CD14-positive monocyte (primary cell): ENCODE measurements at regions not wholly inside any gene's neighbourhood (a gene's known extent, or its start where the extent isn't known, plus 50 kb on each side); places are given as distances from the start of the nearest gene placed in this dataset.

Experiments used
- DNase-seq, 3 donors: peaks; one replicate each; pipeline ENCODE4 v3.0.0-alpha.2; 2011 to 2022
- H2AFZ ChIP-seq: 2 replicates; pipeline ENCODE4 v1.6.0; 2012; ENCODE audit warnings: mild to moderate bottlenecking, low read depth, low read length, inconsistent platforms; ENCODE audit not compliant: insufficient read depth, poor library complexity, severe bottlenecking
- H3K27ac ChIP-seq, 2 donors: 1 replicate in 1 of 2; 2 replicates in 1 of 2; pipeline ENCODE4 v1.5.1; 2012 to 2013; ENCODE audit warnings: low read length in 2 of 2, control low read depth in 1 of 2, inconsistent platforms in 1 of 2, low read depth in 1 of 2, mild to moderate bottlenecking in 1 of 2
- H3K27me3 ChIP-seq, 2 donors: one replicate each; pipeline versions ENCODE4 v1.6.0 to v1.6.1; 2011 to 2013; ENCODE audit warnings: low read length in 2 of 2; ENCODE audit not compliant: control insufficient read depth in 2 of 2, insufficient read depth in 2 of 2
- H3K36me3 ChIP-seq, 2 donors: replicated peaks in 1 of 2; 1 replicate in 1 of 2; 2 replicates in 1 of 2; pipeline versions ENCODE4 v1.5.1 to v1.6.1; 2012 to 2013; ENCODE audit warnings: low read length in 2 of 2, control low read depth in 1 of 2, inconsistent platforms in 1 of 2, mild to moderate bottlenecking in 1 of 2; ENCODE audit not compliant: insufficient read depth in 2 of 2, control insufficient read depth in 1 of 2
- H3K4me1 ChIP-seq, 2 donors: 1 replicate in 1 of 2; 2 replicates in 1 of 2; pipeline versions ENCODE4 v1.5.1 to v1.6.1; 2012 to 2013; ENCODE audit warnings: low read length in 2 of 2, control low read depth in 1 of 2, inconsistent platforms in 1 of 2, mild to moderate bottlenecking in 1 of 2, moderate library complexity in 1 of 2; ENCODE audit not compliant: insufficient read depth in 2 of 2, control insufficient read depth in 1 of 2
- H3K4me2 ChIP-seq: replicated peaks from 2 replicates; pipeline ENCODE3; 2012; ENCODE audit warnings: low read length, moderate library complexity, mild to moderate bottlenecking; ENCODE audit not compliant: poor library complexity, severe bottlenecking; ENCODE audit errors: extremely low read depth
- H3K4me3 ChIP-seq, 3 experiments: fragments of 200-600 bp in 1 of 3; sonication (generic) in 1 of 3; replicated peaks in 1 of 3; 1 replicate in 2 of 3; 2 replicates in 1 of 3; pipeline ENCODE4 v1.5.1; 2011 to 2013; ENCODE audit warnings: low read length in 3 of 3, mild to moderate bottlenecking in 3 of 3, control low read depth in 2 of 3, low read depth in 2 of 3, inconsistent platforms in 1 of 3, moderate library complexity in 1 of 3
- H3K79me2 ChIP-seq: 2 replicates; pipeline ENCODE4 v1.6.0; 2012; ENCODE audit warnings: mild to moderate bottlenecking, control low read depth, inconsistent platforms, low read length, moderate library complexity; ENCODE audit not compliant: insufficient read depth
- H3K9ac ChIP-seq: 2 replicates; pipeline ENCODE4 v1.6.0; 2017; ENCODE audit warnings: low read length, mild to moderate bottlenecking; ENCODE audit not compliant: insufficient read depth, poor library complexity, severe bottlenecking
- H3K9me3 ChIP-seq, 2 donors: replicated peaks in 1 of 2; 1 replicate in 1 of 2; 2 replicates in 1 of 2; pipeline versions ENCODE4 v1.5.1 to v1.6.1; 2012 to 2013; ENCODE audit warnings: low read length in 2 of 2, control low read depth in 1 of 2; ENCODE audit not compliant: control insufficient read depth in 1 of 2, insufficient read depth in 1 of 2
- H4K20me1 ChIP-seq: 2 replicates; pipeline ENCODE4 v1.6.0; 2012; ENCODE audit warnings: mild to moderate bottlenecking, low read length, control low read depth, moderate library complexity; ENCODE audit not compliant: insufficient read depth
- H3K27ac Mint-ChIP-seq, 7 donors: one replicate each; pipeline ENCODE4 v1.8.0; 2020; ENCODE audit warnings: mild to moderate bottlenecking in 7 of 7, mixed read lengths in 7 of 7, moderate library complexity in 6 of 7, inconsistent platforms in 2 of 7
- H3K27me3 Mint-ChIP-seq, 3 donors: one replicate each; pipeline ENCODE4 v1.8.0; 2021 to 2022; ENCODE audit warnings: low read depth in 3 of 3, mild to moderate bottlenecking in 3 of 3, mixed read lengths in 3 of 3, moderate library complexity in 3 of 3, inconsistent platforms in 1 of 3
- H3K36me3 Mint-ChIP-seq, 2 donors: one replicate each; pipeline ENCODE4 v1.8.0; 2020; ENCODE audit warnings: mixed read lengths in 2 of 2, inconsistent platforms in 1 of 2, mild to moderate bottlenecking in 1 of 2
- H3K4me1 Mint-ChIP-seq: one replicate; pipeline ENCODE4 v1.8.0; 2020; ENCODE audit warnings: mild to moderate bottlenecking, mixed read lengths
- H3K4me3 Mint-ChIP-seq, 2 donors: one replicate each; pipeline ENCODE4 v1.8.0; 2020; ENCODE audit warnings: mild to moderate bottlenecking in 2 of 2, mixed read lengths in 2 of 2, moderate library complexity in 1 of 2
- H3K9me3 Mint-ChIP-seq, 7 donors: one replicate each; pipeline ENCODE4 v1.8.0; 2020 to 2022; ENCODE audit warnings: mixed read lengths in 7 of 7, mild to moderate bottlenecking in 6 of 7, moderate library complexity in 6 of 7, inconsistent platforms in 2 of 7
- WGBS: methylation state at CpG from one replicate; pipeline ENCODE4 v1.1.5; 2013; ENCODE audit warnings: missing lambda C conversion rate; ENCODE audit not compliant: insufficient coverage; 5-methylcytosine and 5-hydroxymethylcytosine counted together
- intact Hi-C, 2 donors: fragments of 100-400 bp; cut with micrococcal nuclease; formaldehyde crosslinking; loops; one replicate each; pipeline versions ENCODE4 v1.15.0 to v1.15.1; 2023
- TF ChIP-seq, protein P1 (sequence below): fragments of 200-600 bp; IDR thresholded peaks from one replicate; pipeline ENCODE4 v1.8.0; 2022; ENCODE audit warnings: antibody characterized with exemption, mild to moderate bottlenecking

DNA sequence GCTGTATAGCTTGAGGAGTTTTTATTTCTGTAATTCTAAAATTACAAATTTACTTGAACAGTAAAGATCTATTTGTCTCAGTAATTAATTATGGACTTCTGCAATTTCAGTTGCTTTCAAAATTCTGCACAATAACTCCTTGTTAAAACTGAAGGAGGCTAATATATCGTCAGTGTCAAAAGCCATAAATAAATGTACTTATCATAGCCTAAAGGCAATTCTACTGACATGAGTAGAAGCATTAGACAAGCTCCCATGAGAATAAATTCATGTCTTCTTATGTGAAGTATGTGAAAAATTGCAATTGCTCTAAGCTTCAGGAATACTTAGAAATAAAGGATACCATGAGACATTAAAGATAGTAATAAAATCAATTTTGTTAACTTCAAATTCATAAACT is 381.2 kb upstream of the PCDH10 start:
- DNase-seq = no peak
- H3K9me3 ChIP-seq = no peaks in the 10 kb centered on the region
- no peak overlapping the region for H3K9ac ChIP-seq
- intact Hi-C loops = no loop called here
- H3K79me2 ChIP-seq = no peaks in the 10 kb centered on the region
- no peak overlapping the region for H3K27ac ChIP-seq
- H3K36me3 Mint-ChIP-seq = no peaks in the 10 kb centered on the region
- no peak overlapping the region for H3K27ac Mint-ChIP-seq
- H3K36me3 ChIP-seq = no peaks in the 10 kb centered on the region
- H3K4me3 ChIP-seq = no peak overlapping the region
- H3K4me3 Mint-ChIP-seq = no peak overlapping the region
- no peaks in the 10 kb centered on the region for H3K27me3 ChIP-seq
- H3K4me1 Mint-ChIP-seq = no peaks in the 10 kb centered on the region
- peaks cover 0 to 3% (median 0%) of the 10 kb centered on the region in 7 donors for H3K9me3 Mint-ChIP-seq
- no peaks in the 10 kb centered on the region for H3K4me1 ChIP-seq
- no peak overlapping the region for H2AFZ ChIP-seq
- peaks cover 0 to 2% (median 0%) of the 10 kb centered on the region in 3 donors for H3K27me3 Mint-ChIP-seq
- no peak overlapping the region for H3K4me2 ChIP-seq
- TF ChIP-seq, protein P1, sequence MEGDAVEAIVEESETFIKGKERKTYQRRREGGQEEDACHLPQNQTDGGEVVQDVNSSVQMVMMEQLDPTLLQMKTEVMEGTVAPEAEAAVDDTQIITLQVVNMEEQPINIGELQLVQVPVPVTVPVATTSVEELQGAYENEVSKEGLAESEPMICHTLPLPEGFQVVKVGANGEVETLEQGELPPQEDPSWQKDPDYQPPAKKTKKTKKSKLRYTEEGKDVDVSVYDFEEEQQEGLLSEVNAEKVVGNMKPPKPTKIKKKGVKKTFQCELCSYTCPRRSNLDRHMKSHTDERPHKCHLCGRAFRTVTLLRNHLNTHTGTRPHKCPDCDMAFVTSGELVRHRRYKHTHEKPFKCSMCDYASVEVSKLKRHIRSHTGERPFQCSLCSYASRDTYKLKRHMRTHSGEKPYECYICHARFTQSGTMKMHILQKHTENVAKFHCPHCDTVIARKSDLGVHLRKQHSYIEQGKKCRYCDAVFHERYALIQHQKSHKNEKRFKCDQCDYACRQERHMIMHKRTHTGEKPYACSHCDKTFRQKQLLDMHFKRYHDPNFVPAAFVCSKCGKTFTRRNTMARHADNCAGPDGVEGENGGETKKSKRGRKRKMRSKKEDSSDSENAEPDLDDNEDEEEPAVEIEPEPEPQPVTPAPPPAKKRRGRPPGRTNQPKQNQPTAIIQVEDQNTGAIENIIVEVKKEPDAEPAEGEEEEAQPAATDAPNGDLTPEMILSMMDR = no peak
- no peaks in the 10 kb centered on the region for H4K20me1 ChIP-seq
- no CpG with 5 or more reads among the region's 1 CpG for WGBS

DNA sequence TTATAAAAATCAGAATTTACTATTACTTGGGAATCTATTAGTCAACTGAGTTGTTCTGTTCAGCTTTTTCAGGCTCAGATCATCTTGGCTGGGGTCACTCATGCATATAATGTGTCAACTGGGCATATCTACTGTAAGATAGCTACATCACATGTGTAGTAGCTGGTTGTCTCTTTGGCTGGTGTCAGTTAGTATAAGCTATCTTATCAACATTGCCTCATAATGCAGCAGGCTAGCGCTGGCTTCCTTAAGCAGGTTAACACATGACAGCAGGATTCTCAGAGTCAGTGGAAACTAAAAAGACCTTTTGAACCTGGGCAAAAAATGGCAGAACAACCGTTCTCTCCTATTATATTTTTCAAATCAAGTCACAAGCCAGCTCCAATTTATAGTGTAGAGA is 378.3 kb upstream of the PCDH10 start:
- no peaks in the 10 kb centered on the region for H3K9me3 ChIP-seq
- Mint-ChIP-seq H3K27ac (no peak overlapping the region), H3K4me3 (no peak overlapping the region), H3K9me3 (peaks cover 0 to 3% (median 0%) of the 10 kb centered on the region in 7 donors), H3K36me3 (no peaks in the 10 kb centered on the region), H3K27me3 (no peaks in the 10 kb centered on the region), H3K4me1 (no peaks in the 10 kb centered on the region)
- H2AFZ ChIP-seq = no peak overlapping the region
- H4K20me1 ChIP-seq = no peaks in the 10 kb centered on the region
- no peaks in the 10 kb centered on the region for H3K36me3 ChIP-seq
- H3K4me1 ChIP-seq = no peaks in the 10 kb centered on the region
- H3K4me2 ChIP-seq = no peak overlapping the region
- no peak for DNase-seq
- no peaks in the 10 kb centered on the region for H3K79me2 ChIP-seq
- TF ChIP-seq, protein P1 = no peak
- H3K27me3 ChIP-seq = no peaks in the 10 kb centered on the region
- intact Hi-C loops = no loop called here
- no peak overlapping the region for H3K9ac ChIP-seq
- no peak overlapping the region for H3K4me3 ChIP-seq
- H3K27ac ChIP-seq = no peak overlapping the region
- WGBS = no CpG with 5 or more reads among the region's 2 CpGs
